ENCODE measurements at regions not wholly inside any gene's neighbourhood (a gene's known extent, or its start where the extent isn't known, plus 50 kb on each side); places are given as distances from the start of the nearest gene placed in this dataset.

GRCh38 chr11:15653191-15653710 lies 538.5 kb downstream of the INSC start:
- TF ChIP-seq ZFX (CRISPR knock-in tag; IDR thresholded peaks at IDR 0.05; ENCODE audit: low read depth): no peak
- no peak for TF ChIP-seq RBM22 (optimal IDR thresholded peaks at IDR 0.05; ENCODE audit: low read length)
